ENCODE measurements at regions not wholly inside any gene's neighbourhood (a gene's known extent, or its start where the extent isn't known, plus 50 kb on each side); places are given as distances from the start of the nearest gene placed in this dataset.

DNA sequence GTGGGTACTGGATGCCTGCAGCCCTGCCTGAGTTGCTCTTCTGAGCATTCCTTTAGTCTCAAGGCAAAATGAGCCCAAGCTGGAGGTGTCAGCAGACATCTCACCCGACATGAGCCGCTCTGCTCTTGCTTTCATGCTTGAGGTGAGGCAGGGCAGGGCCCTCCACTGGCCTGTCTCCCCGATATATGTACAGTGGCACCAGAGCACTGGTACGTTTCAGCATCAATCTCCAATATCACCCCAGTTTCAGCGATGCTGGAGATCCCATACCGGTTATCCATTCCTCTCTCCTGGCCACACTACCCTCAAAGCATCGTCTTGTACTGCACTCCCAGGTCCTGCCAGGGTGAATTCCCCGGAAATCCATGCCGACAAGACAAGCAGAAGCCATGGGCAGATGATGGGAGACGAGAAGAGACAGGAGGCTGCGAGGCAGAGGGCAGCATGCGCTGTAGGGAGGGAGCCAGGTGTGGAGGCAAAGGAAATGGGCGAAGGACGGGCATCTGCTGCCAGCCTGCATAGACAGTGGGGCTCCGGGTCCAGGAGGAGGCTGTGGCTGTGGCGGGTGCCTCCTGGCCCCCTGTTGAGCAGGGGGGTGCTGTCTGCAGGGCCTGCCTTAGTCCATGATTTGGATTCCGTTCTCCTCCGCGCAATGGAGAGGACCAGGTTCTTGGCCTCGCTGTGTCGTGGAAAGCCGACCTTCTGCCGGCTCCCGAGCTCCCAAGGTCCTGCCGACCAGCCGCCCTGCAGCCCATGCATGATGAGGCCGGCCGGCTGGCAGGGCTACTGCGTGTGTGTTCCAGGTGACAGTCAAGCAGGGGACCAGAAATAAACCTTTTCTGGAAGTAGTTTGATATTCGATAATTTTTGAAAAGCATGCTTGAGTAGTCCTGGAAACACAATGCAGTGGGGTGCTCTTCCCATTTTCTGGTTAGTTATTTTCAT, 152.2 kb upstream of the IRX2 start:
- no peak overlapping the region for H3K27ac ChIP-seq
- no peak for TF ChIP-seq ZFX (IDR thresholded peaks at IDR 0.05; ENCODE audit: borderline replicate concordance)
- TF ChIP-seq, protein P1, sequence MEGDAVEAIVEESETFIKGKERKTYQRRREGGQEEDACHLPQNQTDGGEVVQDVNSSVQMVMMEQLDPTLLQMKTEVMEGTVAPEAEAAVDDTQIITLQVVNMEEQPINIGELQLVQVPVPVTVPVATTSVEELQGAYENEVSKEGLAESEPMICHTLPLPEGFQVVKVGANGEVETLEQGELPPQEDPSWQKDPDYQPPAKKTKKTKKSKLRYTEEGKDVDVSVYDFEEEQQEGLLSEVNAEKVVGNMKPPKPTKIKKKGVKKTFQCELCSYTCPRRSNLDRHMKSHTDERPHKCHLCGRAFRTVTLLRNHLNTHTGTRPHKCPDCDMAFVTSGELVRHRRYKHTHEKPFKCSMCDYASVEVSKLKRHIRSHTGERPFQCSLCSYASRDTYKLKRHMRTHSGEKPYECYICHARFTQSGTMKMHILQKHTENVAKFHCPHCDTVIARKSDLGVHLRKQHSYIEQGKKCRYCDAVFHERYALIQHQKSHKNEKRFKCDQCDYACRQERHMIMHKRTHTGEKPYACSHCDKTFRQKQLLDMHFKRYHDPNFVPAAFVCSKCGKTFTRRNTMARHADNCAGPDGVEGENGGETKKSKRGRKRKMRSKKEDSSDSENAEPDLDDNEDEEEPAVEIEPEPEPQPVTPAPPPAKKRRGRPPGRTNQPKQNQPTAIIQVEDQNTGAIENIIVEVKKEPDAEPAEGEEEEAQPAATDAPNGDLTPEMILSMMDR (IDR thresholded peaks at IDR 0.05) = no peak

GRCh38 chr5:2902742-2903297, 151.3 kb upstream of the IRX2 start:
- TF ChIP-seq, protein P1 (IDR thresholded peaks at IDR 0.05) = no peak
- TF ChIP-seq ZFX (IDR thresholded peaks at IDR 0.05; ENCODE audit: borderline replicate concordance) = no peak
- no peak overlapping the region for H3K27ac ChIP-seq

DNA sequence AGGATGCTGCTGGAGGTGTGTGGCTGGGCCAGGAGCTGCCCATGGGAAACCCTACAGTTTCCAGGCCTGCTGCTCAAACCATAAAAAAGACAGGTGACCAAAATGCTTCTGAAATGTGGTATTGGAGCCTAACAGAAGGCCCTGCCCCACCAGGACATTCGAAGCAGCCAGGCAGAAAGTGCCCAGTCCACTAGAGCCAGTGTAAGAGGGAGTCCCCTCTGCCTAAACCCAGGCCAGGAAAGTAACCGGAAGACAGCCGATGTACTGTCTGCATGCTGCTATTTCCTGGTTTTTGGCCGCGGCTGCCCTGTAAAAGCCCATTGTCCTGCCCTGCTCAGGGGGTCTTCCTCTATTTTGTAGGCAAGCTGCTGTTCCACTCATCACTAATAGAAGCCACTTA, 150.7 kb upstream of the IRX2 start:
- no peak for TF ChIP-seq ZFX (IDR thresholded peaks at IDR 0.05; ENCODE audit: borderline replicate concordance)
- TF ChIP-seq, protein P1 (IDR thresholded peaks at IDR 0.05) = no peak
- H3K27ac ChIP-seq = no peak overlapping the region

GRCh38 chr5:2901511-2901910, 150.0 kb upstream of the IRX2 start:
- TF ChIP-seq ZFX (IDR thresholded peaks at IDR 0.05; ENCODE audit: borderline replicate concordance) = no peak
- TF ChIP-seq, protein P1 (IDR thresholded peaks at IDR 0.05) = no peak
- no peak overlapping the region for H3K27ac ChIP-seq

DNA sequence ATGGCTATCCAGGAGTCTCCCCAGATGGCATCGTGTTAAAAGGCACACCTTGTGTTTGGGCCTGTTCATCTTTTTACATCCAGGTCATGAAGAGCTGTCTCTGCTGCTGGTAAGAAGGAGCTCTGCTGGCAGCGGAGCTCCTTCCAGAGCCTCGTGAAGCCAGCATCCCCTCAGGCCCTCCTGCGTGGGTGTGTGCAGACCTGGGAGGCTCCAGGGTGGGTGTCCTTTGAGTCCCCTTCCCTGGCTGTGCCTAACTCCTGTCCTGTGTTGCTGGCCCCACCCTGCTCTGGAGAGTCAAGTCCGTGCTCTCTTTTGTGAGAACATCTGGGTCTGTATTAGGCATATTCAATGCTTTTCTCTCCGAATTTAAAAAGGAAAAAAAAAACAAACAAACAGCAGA, 149.6 kb upstream of the IRX2 start:
- no peak for TF ChIP-seq ZFX (IDR thresholded peaks at IDR 0.05; ENCODE audit: borderline replicate concordance)
- TF ChIP-seq, protein P1 (IDR thresholded peaks at IDR 0.05) = no peak

GRCh38 chr5:2900360-2900759, 148.9 kb upstream of the IRX2 start:
- TF ChIP-seq ZFX (IDR thresholded peaks at IDR 0.05; ENCODE audit: borderline replicate concordance) = no peak
- TF ChIP-seq, protein P1 (IDR thresholded peaks at IDR 0.05) = no peak
- no peak overlapping the region for H3K27ac ChIP-seq

More for the DNA sequence above, 149.6 kb upstream of the IRX2 start:
- no peak overlapping the region for H3K27ac ChIP-seq

DNA sequence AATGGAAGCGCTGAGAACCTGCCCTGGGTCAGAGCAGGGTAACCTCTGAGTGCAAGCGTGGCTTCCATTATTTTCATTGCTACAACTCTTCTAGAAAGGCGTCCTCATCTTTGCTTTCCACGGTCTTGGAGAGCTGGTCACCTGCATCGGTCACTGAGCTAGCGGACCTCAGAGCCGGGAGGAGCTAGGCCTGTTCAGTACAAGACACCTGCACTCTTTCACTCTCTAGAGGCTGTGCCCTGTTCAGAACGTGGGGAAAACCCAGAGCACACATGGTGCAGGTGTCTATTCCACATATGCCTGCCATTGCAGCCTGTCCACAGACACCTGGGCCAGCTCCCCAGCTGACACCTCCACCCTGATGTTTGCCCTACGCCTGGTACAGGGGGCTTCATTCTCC, 147.8 kb upstream of the IRX2 start:
- H3K27ac ChIP-seq = no peak overlapping the region
- TF ChIP-seq ZFX (IDR thresholded peaks at IDR 0.05; ENCODE audit: borderline replicate concordance) = no peak
- TF ChIP-seq, protein P1 (IDR thresholded peaks at IDR 0.05) = no peak
